ENCODE measurements at regions not wholly inside any gene's neighbourhood (a gene's known extent, or its start where the extent isn't known, plus 50 kb on each side); places are given as distances from the start of the nearest gene placed in this dataset.

- TF ChIP-seq CTCF (IDR thresholded peaks at IDR 0.05), result no peak
- TF ChIP-seq ZFX (IDR thresholded peaks at IDR 0.05; ENCODE audit: borderline replicate concordance), result no peak
Measured at GRCh38 chr4:110830461-110830860, 207.6 kb upstream of the PITX2 start.
